ENCODE measurements at regions not wholly inside any gene's neighbourhood (a gene's known extent, or its start where the extent isn't known, plus 50 kb on each side); places are given as distances from the start of the nearest gene placed in this dataset.
A peak's percentile ranks its signal among the peaks of the same experiment; 100 is the strongest.

- H3K27ac Mint-ChIP-seq (ENCODE audit: unreplicated experiment) = no peak overlapping the region
- H3K4me3 Mint-ChIP-seq (ENCODE audit: unreplicated experiment) = no peak overlapping the region
These were observed 855.0 kb downstream of the REEP3 start for GRCh38 chr10:64376167-64376566.

GRCh38 chr10:64379898-64380297 lies 858.7 kb downstream of the REEP3 start:
- peaks cover 6% of the 10 kb centered on the region for H3K9me3 Mint-ChIP-seq (ENCODE audit: low read depth)
- DNase-seq (ENCODE audit: low spot score) = no peak
- H3K36me3 Mint-ChIP-seq (ENCODE audit: low read depth) = no peaks in the 10 kb centered on the region
- no peaks in the 10 kb centered on the region for H3K27me3 Mint-ChIP-seq (ENCODE audit: low read depth)
- H3K4me3 Mint-ChIP-seq (ENCODE audit: unreplicated experiment) = no peak overlapping the region
- peaks cover 4% of the 10 kb centered on the region for H3K4me1 Mint-ChIP-seq (ENCODE audit: low read depth)
- H3K27ac Mint-ChIP-seq (ENCODE audit: unreplicated experiment) = no peak overlapping the region
- peak; percentile 24 for TF ChIP-seq CTCF (IDR thresholded peaks at IDR 0.05)

More at GRCh38 chr10:64376167-64376566, 855.0 kb downstream of the REEP3 start:
- TF ChIP-seq CTCF (IDR thresholded peaks at IDR 0.05) = peak; percentile 17
- peaks cover 4% of the 10 kb centered on the region for H3K4me1 Mint-ChIP-seq (ENCODE audit: low read depth)
- no peaks in the 10 kb centered on the region for H3K36me3 Mint-ChIP-seq (ENCODE audit: low read depth)
- no peak for DNase-seq (ENCODE audit: low spot score)
- H3K9me3 Mint-ChIP-seq (ENCODE audit: low read depth) = peaks cover 6% of the 10 kb centered on the region
- H3K27me3 Mint-ChIP-seq (ENCODE audit: low read depth) = no peaks in the 10 kb centered on the region

- no peak for DNase-seq (ENCODE audit: low spot score)
- no peak overlapping the region for H3K27ac Mint-ChIP-seq (ENCODE audit: unreplicated experiment)
- H3K27me3 Mint-ChIP-seq (ENCODE audit: low read depth) = no peaks in the 10 kb centered on the region
- no peak overlapping the region for H3K4me3 Mint-ChIP-seq (ENCODE audit: unreplicated experiment)
- no peaks in the 10 kb centered on the region for H3K36me3 Mint-ChIP-seq (ENCODE audit: low read depth)
- H3K4me1 Mint-ChIP-seq (ENCODE audit: low read depth) = no peaks in the 10 kb centered on the region
- TF ChIP-seq CTCF (IDR thresholded peaks at IDR 0.05) = no peak
- H3K9me3 Mint-ChIP-seq (ENCODE audit: low read depth) = peaks cover 7% of the 10 kb centered on the region
These were observed 864.2 kb downstream of the REEP3 start for GRCh38 chr10:64385355-64385754.

- H3K4me3 Mint-ChIP-seq (ENCODE audit: unreplicated experiment) = no peak overlapping the region
- TF ChIP-seq CTCF (IDR thresholded peaks at IDR 0.05) = no peak
- H3K4me1 Mint-ChIP-seq (ENCODE audit: low read depth) = peaks cover 36% of the 10 kb centered on the region
- H3K36me3 Mint-ChIP-seq (ENCODE audit: low read depth) = no peaks in the 10 kb centered on the region
- no peak for DNase-seq (ENCODE audit: low spot score)
- H3K27me3 Mint-ChIP-seq (ENCODE audit: low read depth) = no peaks in the 10 kb centered on the region
- peak overlapping the region; percentile 34 for H3K27ac Mint-ChIP-seq (ENCODE audit: unreplicated experiment)
- peaks cover 7% of the 10 kb centered on the region for H3K9me3 Mint-ChIP-seq (ENCODE audit: low read depth)
These were observed 873.5 kb downstream of the REEP3 start for GRCh38 chr10:64394744-64395143.

GRCh38 chr10:64396105-64396708 lies 875.0 kb downstream of the REEP3 start:
- Mint-ChIP-seq H3K4me1 (ENCODE audit: low read depth) (peaks cover 36% of the 10 kb centered on the region), H3K27me3 (ENCODE audit: low read depth) (no peaks in the 10 kb centered on the region), H3K36me3 (ENCODE audit: low read depth) (no peaks in the 10 kb centered on the region), H3K27ac (ENCODE audit: unreplicated experiment) (peak overlapping the region; percentile 42), H3K9me3 (ENCODE audit: low read depth) (peaks cover 17% of the 10 kb centered on the region), H3K4me3 (ENCODE audit: unreplicated experiment) (no peak overlapping the region)
- no peak for DNase-seq (ENCODE audit: low spot score)
- TF ChIP-seq CTCF (IDR thresholded peaks at IDR 0.05) = no peak
